AG04450 (cell line): ENCODE measurements at regions not wholly inside any gene's neighbourhood (a gene's known extent, or its start where the extent isn't known, plus 50 kb on each side); places are given as distances from the start of the nearest gene placed in this dataset.

Experiments used
- CTCF ChIA-PET: fragments of 300-600, 350-600 bp; formaldehyde crosslinking; extraction: SDS; loops from one replicate; lab custom pipeline; 2022; ENCODE audit warnings: antibody characterized with exemption, inconsistent platforms; lab: Charles Lee
- POLR2A ChIA-PET: fragments of 350-600 bp; formaldehyde crosslinking; extraction: SDS; loops from one replicate; lab custom pipeline; 2021; ENCODE audit warnings: antibody characterized with exemption, inconsistent platforms; lab: Yijun Ruan, JAX
- DNase-seq: peaks from one replicate; pipeline ENCODE4 v3.0.0-alpha.2; 2011; ENCODE audit warnings: low read depth, low spot score
- H3K27ac ChIP-seq: one replicate; pipeline ENCODE4 v1.5.1; 2012; ENCODE audit warnings: low read depth, low read length, control low read depth
- H3K27me3 ChIP-seq: one replicate; pipeline ENCODE4 v1.6.0; 2012; ENCODE audit warnings: low read length; ENCODE audit not compliant: control insufficient read depth, insufficient read depth
- H3K4me3 ChIP-seq: 2 replicates; pipeline ENCODE4 v1.5.1; 2011; ENCODE audit warnings: mild to moderate bottlenecking, low read depth, low read length, control low read depth
- H3K9me3 ChIP-seq: 2 replicates; pipeline ENCODE4 v1.5.1; 2012; ENCODE audit warnings: low read length; ENCODE audit not compliant: control insufficient read depth, insufficient read depth
- CTCF ChIP-seq: IDR thresholded peaks from 2 replicates; pipeline ENCODE4 v1.5.1; 2011; ENCODE audit warnings: low read depth, low read length, control low read depth, inconsistent platforms

- no peak for TF ChIP-seq CTCF
- H3K9me3 ChIP-seq, result no peaks in the 10 kb centered on the region
- no peak for DNase-seq
- H3K4me3 ChIP-seq, result no peak overlapping the region
- H3K27ac ChIP-seq, result no peak overlapping the region
- CTCF ChIA-PET, result no interaction called here
- H3K27me3 ChIP-seq, result no peaks in the 10 kb centered on the region
- POLR2A ChIA-PET, result no interaction called here
These were observed 346.1 kb upstream of the DDI1 start for GRCh38 chr11:103690356-103690755.

GRCh38 chr11:103696123-103696522 lies 340.3 kb upstream of the DDI1 start:
- POLR2A ChIA-PET, result no interaction called here
- H3K4me3 ChIP-seq, result no peak overlapping the region
- H3K27me3 ChIP-seq, result no peaks in the 10 kb centered on the region
- no peaks in the 10 kb centered on the region for H3K9me3 ChIP-seq
- no peak for TF ChIP-seq CTCF
- CTCF ChIA-PET, result no interaction called here
- no peak for DNase-seq
- no peak overlapping the region for H3K27ac ChIP-seq

- POLR2A ChIA-PET, result no interaction called here
These were observed 337.2 kb upstream of the DDI1 start for GRCh38 chr11:103699216-103699615.

GRCh38 chr11:103699656-103700055 lies 336.8 kb upstream of the DDI1 start:
- POLR2A ChIA-PET, result no interaction called here
- no peaks in the 10 kb centered on the region for H3K9me3 ChIP-seq
- no peak overlapping the region for H3K27ac ChIP-seq
- no peak for DNase-seq
- H3K4me3 ChIP-seq, result no peak overlapping the region
- no peaks in the 10 kb centered on the region for H3K27me3 ChIP-seq
- CTCF ChIA-PET, result interaction anchor here (0.5 to 1.4 kb wide), 3 partner anchors 17 to 1674 kb away, joined by 3 to 4 read pairs (median 4); no protein-coding TSS in a partner anchor
- no peak for TF ChIP-seq CTCF

More at GRCh38 chr11:103699216-103699615, 337.2 kb upstream of the DDI1 start:
- Histone ChIP-seq H3K4me3 (no peak overlapping the region), H3K27ac (no peak overlapping the region), H3K27me3 (no peaks in the 10 kb centered on the region), H3K9me3 (no peaks in the 10 kb centered on the region)
- CTCF ChIA-PET, result interaction anchor here (0.5 to 1.4 kb wide), 4 partner anchors 16 to 1675 kb away, joined by 3 to 12 read pairs (median 4); no protein-coding TSS in a partner anchor
- DNase-seq, result no peak
- TF ChIP-seq CTCF, result peak; percentile 20; the same call in 1 of the 2 replicates

GRCh38 chr11:103700622-103701021 lies 335.8 kb upstream of the DDI1 start:
- H3K27ac ChIP-seq, result peak overlapping the region; percentile 53
- peak; percentile 13 for DNase-seq
- CTCF ChIA-PET, result interaction anchor here (1.1 kb wide), 1 partner anchor 18 kb away, joined by 4 read pairs; no protein-coding TSS in a partner anchor

More at GRCh38 chr11:103700622-103701021, 335.8 kb upstream of the DDI1 start:
- Histone ChIP-seq H3K9me3 (no peaks in the 10 kb centered on the region), H3K4me3 (no peak overlapping the region), H3K27me3 (no peaks in the 10 kb centered on the region)
- POLR2A ChIA-PET, result no interaction called here
- no peak for TF ChIP-seq CTCF
